ENCODE measurements at regions not wholly inside any gene's neighbourhood (a gene's known extent, or its start where the extent isn't known, plus 50 kb on each side); places are given as distances from the start of the nearest gene placed in this dataset.

- TF ChIP-seq, protein P1, sequence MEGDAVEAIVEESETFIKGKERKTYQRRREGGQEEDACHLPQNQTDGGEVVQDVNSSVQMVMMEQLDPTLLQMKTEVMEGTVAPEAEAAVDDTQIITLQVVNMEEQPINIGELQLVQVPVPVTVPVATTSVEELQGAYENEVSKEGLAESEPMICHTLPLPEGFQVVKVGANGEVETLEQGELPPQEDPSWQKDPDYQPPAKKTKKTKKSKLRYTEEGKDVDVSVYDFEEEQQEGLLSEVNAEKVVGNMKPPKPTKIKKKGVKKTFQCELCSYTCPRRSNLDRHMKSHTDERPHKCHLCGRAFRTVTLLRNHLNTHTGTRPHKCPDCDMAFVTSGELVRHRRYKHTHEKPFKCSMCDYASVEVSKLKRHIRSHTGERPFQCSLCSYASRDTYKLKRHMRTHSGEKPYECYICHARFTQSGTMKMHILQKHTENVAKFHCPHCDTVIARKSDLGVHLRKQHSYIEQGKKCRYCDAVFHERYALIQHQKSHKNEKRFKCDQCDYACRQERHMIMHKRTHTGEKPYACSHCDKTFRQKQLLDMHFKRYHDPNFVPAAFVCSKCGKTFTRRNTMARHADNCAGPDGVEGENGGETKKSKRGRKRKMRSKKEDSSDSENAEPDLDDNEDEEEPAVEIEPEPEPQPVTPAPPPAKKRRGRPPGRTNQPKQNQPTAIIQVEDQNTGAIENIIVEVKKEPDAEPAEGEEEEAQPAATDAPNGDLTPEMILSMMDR (IDR thresholded peaks at IDR 0.05): no peak
- TF ChIP-seq EZH2 (IDR thresholded peaks at IDR 0.05; ENCODE audit: borderline replicate concordance, insufficient read depth, low read depth, low read length, poor library complexity, severe bottlenecking): no peak
Observed at GRCh38 chr2:223311889-223312680, 260.1 kb downstream of the KCNE4 start.

Measured in B cell (primary cell).